ENCODE measurements at regions not wholly inside any gene's neighbourhood (a gene's known extent, or its start where the extent isn't known, plus 50 kb on each side); places are given as distances from the start of the nearest gene placed in this dataset.

- Histone ChIP-seq H3K4me3 (ENCODE audit: low read depth in 2 of 2, low read length in 2 of 2) (no peak overlapping the region), H3K27me3 (ENCODE audit: control insufficient read depth, insufficient read depth, low read length) (no peaks in the 10 kb centered on the region), H3K27ac (ENCODE audit: low read length) (no peak overlapping the region), H3K36me3 (ENCODE audit: control insufficient read depth, insufficient read depth, low read length) (no peaks in the 10 kb centered on the region), H3K9me3 (ENCODE audit: control insufficient read depth, insufficient read depth, low read depth, low read length) (no peaks in the 10 kb centered on the region), H3K4me1 (ENCODE audit: control insufficient read depth, insufficient read depth, low read length) (no peaks in the 10 kb centered on the region)
- CTCF ChIA-PET: no interaction called here
- BruUV-seq (replicated peaks): no TSS peak
- DNase-seq (ENCODE audit: low read depth, low spot score) (no peak), ATAC-seq (no peak)
- POLR2A ChIA-PET: no interaction called here
- no peak for TF ChIP-seq POLR2AphosphoS5 (IDR thresholded peaks at IDR 0.05; ENCODE audit: low read depth, low read length)
- TF ChIP-seq, protein P1, sequence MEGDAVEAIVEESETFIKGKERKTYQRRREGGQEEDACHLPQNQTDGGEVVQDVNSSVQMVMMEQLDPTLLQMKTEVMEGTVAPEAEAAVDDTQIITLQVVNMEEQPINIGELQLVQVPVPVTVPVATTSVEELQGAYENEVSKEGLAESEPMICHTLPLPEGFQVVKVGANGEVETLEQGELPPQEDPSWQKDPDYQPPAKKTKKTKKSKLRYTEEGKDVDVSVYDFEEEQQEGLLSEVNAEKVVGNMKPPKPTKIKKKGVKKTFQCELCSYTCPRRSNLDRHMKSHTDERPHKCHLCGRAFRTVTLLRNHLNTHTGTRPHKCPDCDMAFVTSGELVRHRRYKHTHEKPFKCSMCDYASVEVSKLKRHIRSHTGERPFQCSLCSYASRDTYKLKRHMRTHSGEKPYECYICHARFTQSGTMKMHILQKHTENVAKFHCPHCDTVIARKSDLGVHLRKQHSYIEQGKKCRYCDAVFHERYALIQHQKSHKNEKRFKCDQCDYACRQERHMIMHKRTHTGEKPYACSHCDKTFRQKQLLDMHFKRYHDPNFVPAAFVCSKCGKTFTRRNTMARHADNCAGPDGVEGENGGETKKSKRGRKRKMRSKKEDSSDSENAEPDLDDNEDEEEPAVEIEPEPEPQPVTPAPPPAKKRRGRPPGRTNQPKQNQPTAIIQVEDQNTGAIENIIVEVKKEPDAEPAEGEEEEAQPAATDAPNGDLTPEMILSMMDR (IDR thresholded peaks at IDR 0.05): no peak
- TF ChIP-seq REST (IDR thresholded peaks at IDR 0.05; ENCODE audit: insufficient read depth in 1 of 2, low read depth in 2 of 2, low read length in 1 of 2): no peak
- TF ChIP-seq SIN3A (IDR thresholded peaks at IDR 0.05; ENCODE audit: borderline replicate concordance, insufficient read depth, low read depth, low read length): no peak
- no peak for TF ChIP-seq TCF7L2 (IDR thresholded peaks at IDR 0.05; ENCODE audit: low read depth, low read length)
- intact Hi-C loops (cut with micrococcal nuclease; ENCODE audit: unreplicated experiment): no loop called here
- in situ Hi-C loops (cut with HindIII; ENCODE audit: low pct_unique_long_range_greater_than_20kb, low sequenced_read_pairs): no loop called here
Observed at GRCh38 chr13:38415233-38415632, 65.6 kb downstream of the UFM1 start.

DNA sequence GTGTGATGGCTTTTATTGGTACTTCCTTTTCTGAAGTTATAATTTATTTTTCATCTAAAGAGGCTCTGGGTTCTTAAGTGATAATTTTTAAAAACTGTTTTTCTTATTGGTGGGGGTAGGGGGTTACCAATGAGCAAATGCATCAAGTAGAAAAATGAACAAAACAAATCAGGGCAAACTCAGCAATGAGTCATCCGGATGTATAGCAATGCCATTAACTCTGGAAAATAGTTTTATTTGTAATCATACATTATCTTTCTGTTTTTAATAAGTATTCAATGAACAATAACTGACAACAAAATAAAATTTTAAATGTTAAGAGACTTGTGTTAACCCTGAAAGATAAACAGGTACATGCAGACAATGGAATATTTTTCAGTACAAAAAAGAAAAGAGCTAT, 67.6 kb downstream of the UFM1 start:
- Histone ChIP-seq H3K9me3 (ENCODE audit: control insufficient read depth, insufficient read depth, low read depth, low read length) (no peaks in the 10 kb centered on the region), H3K4me3 (ENCODE audit: low read depth in 2 of 2, low read length in 2 of 2) (no peak overlapping the region), H3K27ac (ENCODE audit: low read length) (no peak overlapping the region), H3K27me3 (ENCODE audit: control insufficient read depth, insufficient read depth, low read length) (no peaks in the 10 kb centered on the region), H3K4me1 (ENCODE audit: control insufficient read depth, insufficient read depth, low read length) (no peaks in the 10 kb centered on the region), H3K36me3 (ENCODE audit: control insufficient read depth, insufficient read depth, low read length) (no peaks in the 10 kb centered on the region)
- DNase-seq (ENCODE audit: low read depth, low spot score) (no peak), ATAC-seq (no peak)
- CTCF ChIA-PET: no interaction called here
- BruUV-seq (replicated peaks): no TSS peak
- intact Hi-C loops (cut with micrococcal nuclease; ENCODE audit: unreplicated experiment) (no loop called here), in situ Hi-C loops (cut with HindIII; ENCODE audit: low pct_unique_long_range_greater_than_20kb, low sequenced_read_pairs) (no loop called here)
- POLR2A ChIA-PET: no interaction called here
- TF ChIP-seq, protein P1 (IDR thresholded peaks at IDR 0.05): no peak
- TF ChIP-seq POLR2AphosphoS5 (IDR thresholded peaks at IDR 0.05; ENCODE audit: low read depth, low read length) (no peak), SIN3A (IDR thresholded peaks at IDR 0.05; ENCODE audit: borderline replicate concordance, insufficient read depth, low read depth, low read length) (no peak), REST (IDR thresholded peaks at IDR 0.05; ENCODE audit: insufficient read depth in 1 of 2, low read depth in 2 of 2, low read length in 1 of 2) (no peak), TCF7L2 (IDR thresholded peaks at IDR 0.05; ENCODE audit: low read depth, low read length) (no peak)
